ENCODE measurements at regions not wholly inside any gene's neighbourhood (a gene's known extent, or its start where the extent isn't known, plus 50 kb on each side); places are given as distances from the start of the nearest gene placed in this dataset.

GRCh38 chr14:40760704-40761103 is 846.0 kb upstream of the LRFN5 start (continued):
- TF ChIP-seq, protein P1, sequence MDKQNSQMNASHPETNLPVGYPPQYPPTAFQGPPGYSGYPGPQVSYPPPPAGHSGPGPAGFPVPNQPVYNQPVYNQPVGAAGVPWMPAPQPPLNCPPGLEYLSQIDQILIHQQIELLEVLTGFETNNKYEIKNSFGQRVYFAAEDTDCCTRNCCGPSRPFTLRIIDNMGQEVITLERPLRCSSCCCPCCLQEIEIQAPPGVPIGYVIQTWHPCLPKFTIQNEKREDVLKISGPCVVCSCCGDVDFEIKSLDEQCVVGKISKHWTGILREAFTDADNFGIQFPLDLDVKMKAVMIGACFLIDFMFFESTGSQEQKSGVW (CRISPR knock-in tag; IDR thresholded peaks at IDR 0.05; ENCODE audit: borderline replicate concordance), result no peak
- TF ChIP-seq NFAT5 (CRISPR knock-in tag; IDR thresholded peaks at IDR 0.05) (no peak), SKIL (CRISPR knock-in tag; IDR thresholded peaks at IDR 0.05; ENCODE audit: borderline replicate concordance) (no peak), ZNF691 (CRISPR knock-in tag; IDR thresholded peaks at IDR 0.05; ENCODE audit: borderline replicate concordance, low read depth) (no peak)
- TF ChIP-seq, protein P2, sequence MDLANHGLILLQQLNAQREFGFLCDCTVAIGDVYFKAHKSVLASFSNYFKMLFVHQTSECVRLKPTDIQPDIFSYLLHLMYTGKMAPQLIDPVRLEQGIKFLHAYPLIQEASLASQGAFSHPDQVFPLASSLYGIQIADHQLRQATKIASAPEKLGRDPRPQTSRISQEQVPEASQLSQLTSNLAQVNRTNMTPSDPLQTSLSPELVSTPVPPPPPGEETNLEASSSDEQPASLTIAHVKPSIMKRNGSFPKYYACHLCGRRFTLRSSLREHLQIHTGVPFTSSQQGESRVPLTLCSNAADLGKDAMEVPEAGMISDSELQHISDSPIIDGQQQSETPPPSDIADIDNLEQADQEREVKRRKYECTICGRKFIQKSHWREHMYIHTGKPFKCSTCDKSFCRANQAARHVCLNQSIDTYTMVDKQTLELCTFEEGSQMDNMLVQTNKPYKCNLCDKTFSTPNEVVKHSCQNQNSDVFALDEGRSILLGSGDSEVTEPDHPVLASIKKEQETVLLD (CRISPR knock-in tag; IDR thresholded peaks at IDR 0.05; ENCODE audit: low read depth), result no peak

Measured in HepG2 (cell line).